Panc1 (cell line): ENCODE measurements at regions not wholly inside any gene's neighbourhood (a gene's known extent, or its start where the extent isn't known, plus 50 kb on each side); places are given as distances from the start of the nearest gene placed in this dataset.

Source experiments
- ATAC-seq: fragments of 200-7000 bp; cut with Tn5 transposase; 2 replicates; pipeline ENCODE4 v1.9.1; 2020; ENCODE audit warnings: mild to moderate bottlenecking, moderate library complexity
- BruUV-seq: library from RNA; stranded (reverse); fragments of 400-500 nt; replicated peaks from 2 replicates; lab custom pipeline; 2021; lab: Mats Ljungman, UMichigan
- CTCF ChIA-PET: fragments of 300-600 bp; sonication (Branson Sonifier 250); formaldehyde crosslinking; loops from one replicate; lab custom pipeline; 2022; ENCODE audit warnings: antibody characterized with exemption; lab: Charles Lee
- POLR2A ChIA-PET: fragments of 300-600 bp; sonication (Branson Sonifier 250); formaldehyde crosslinking; loops from one replicate; lab custom pipeline; 2022; ENCODE audit warnings: antibody characterized with exemption; lab: Charles Lee
- DNase-seq: peaks from one replicate; pipeline ENCODE4 v3.0.0-alpha.2; 2010; ENCODE audit warnings: low read depth, low spot score
- H3K27ac ChIP-seq: 2 replicates; pipeline ENCODE4 v1.5.1; 2011; ENCODE audit warnings: mild to moderate bottlenecking, low read length, inconsistent platforms
- H3K27me3 ChIP-seq: fragments of 200-500 bp; sonication (Bioruptor generic); 2 replicates; pipeline ENCODE4 v1.6.0; 2014; ENCODE audit warnings: low read length, inconsistent platforms; ENCODE audit not compliant: control insufficient read depth, insufficient read depth
- H3K36me3 ChIP-seq: fragments of 200-500 bp; sonication (Bioruptor generic); 2 replicates; pipeline ENCODE4 v1.5.1; 2014; ENCODE audit warnings: inconsistent platforms, mild to moderate bottlenecking, low read length, moderate library complexity; ENCODE audit not compliant: control insufficient read depth, insufficient read depth
- H3K4me1 ChIP-seq: 2 replicates; pipeline ENCODE4 v1.5.1; 2011; ENCODE audit warnings: inconsistent platforms, mild to moderate bottlenecking, low read length, moderate library complexity; ENCODE audit not compliant: control insufficient read depth, insufficient read depth
- H3K4me3 ChIP-seq, 2 experiments: 2 replicates each; pipeline ENCODE4 v1.5.1; 2011 to 2012; ENCODE audit warnings: low read depth in 2 of 2, low read length in 2 of 2, mild to moderate bottlenecking in 2 of 2, inconsistent platforms in 1 of 2, moderate library complexity in 1 of 2
- H3K9me3 ChIP-seq: fragments of 200-500 bp; sonication (Bioruptor generic); 2 replicates; pipeline ENCODE4 v1.5.1; 2014; ENCODE audit warnings: low read depth, mild to moderate bottlenecking, inconsistent platforms, low read length, moderate library complexity; ENCODE audit not compliant: control insufficient read depth, insufficient read depth
- POLR2AphosphoS5 ChIP-seq: IDR thresholded peaks from 2 replicates; pipeline ENCODE4 v1.6.1; 2012; ENCODE audit warnings: mild to moderate bottlenecking, low read depth, low read length, moderate library complexity
- SIN3A ChIP-seq: IDR thresholded peaks from 2 replicates; pipeline ENCODE4 v1.6.1; 2012; ENCODE audit warnings: low read depth, mild to moderate bottlenecking, low read length, moderate library complexity, borderline replicate concordance; ENCODE audit not compliant: insufficient read depth
- TCF7L2 ChIP-seq: IDR thresholded peaks from 2 replicates; pipeline ENCODE4 v1.6.1; 2011; ENCODE audit warnings: mild to moderate bottlenecking, low read depth, low read length, inconsistent platforms
- in situ Hi-C: cut with HindIII; loops from 2 replicates; pipeline ENCODE4 v1.10.0; 2016; ENCODE audit warnings: low sequenced_read_pairs, low pct_unique_long_range_greater_than_20kb
- intact Hi-C: fragments of 100-400 bp; cut with micrococcal nuclease; formaldehyde crosslinking; loops from one replicate; pipeline ENCODE4 v1.10.0; 2022; ENCODE audit not compliant: unreplicated experiment
- TF ChIP-seq, protein P1 (sequence below): fragments of 450-650 bp; IDR thresholded peaks from 2 replicates; pipeline ENCODE4 v1.5.1; 2017; ENCODE audit warnings: mild to moderate bottlenecking
- TF ChIP-seq, protein P2 (sequence below), 2 experiments: IDR thresholded peaks; 2 replicates each; pipeline ENCODE4 v1.6.1; 2011 to 2012; ENCODE audit warnings: low read depth in 2 of 2, control low read depth in 1 of 2, low read length in 1 of 2, mild to moderate bottlenecking in 1 of 2, moderate library complexity in 1 of 2; ENCODE audit not compliant: insufficient read depth in 1 of 2

DNA sequence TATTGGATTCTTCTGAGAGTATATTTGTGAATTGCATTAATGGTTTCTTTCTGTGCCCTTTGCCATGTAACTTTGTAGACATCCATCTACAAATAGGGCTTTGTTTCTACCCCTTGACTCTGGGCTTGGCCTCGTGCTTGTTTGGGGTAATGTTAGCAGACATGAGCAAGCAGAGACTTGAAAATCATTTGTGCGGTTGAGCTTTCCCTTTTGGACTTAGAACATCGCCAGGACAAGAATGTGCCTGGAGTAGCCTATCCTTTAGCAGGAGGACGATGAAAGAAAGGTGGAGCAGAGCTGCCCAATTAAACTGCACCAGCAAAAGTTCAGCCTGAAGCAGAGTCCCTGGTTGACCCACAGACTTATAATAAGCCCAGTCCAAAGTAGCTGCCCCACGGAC is 785.9 kb downstream of the EPHA4 start:
- ATAC-seq (no peak), DNase-seq (no peak)
- Histone ChIP-seq H3K27me3 (no peaks in the 10 kb centered on the region), H3K9me3 (no peaks in the 10 kb centered on the region), H3K27ac (no peak overlapping the region), H3K4me3 (no peak overlapping the region), H3K36me3 (no peaks in the 10 kb centered on the region), H3K4me1 (no peaks in the 10 kb centered on the region)
- ChIA-PET POLR2A (no interaction called here), CTCF (no interaction called here)
- in situ Hi-C loops = no loop called here
- TF ChIP-seq TCF7L2 = no peak
- TF ChIP-seq, protein P1, sequence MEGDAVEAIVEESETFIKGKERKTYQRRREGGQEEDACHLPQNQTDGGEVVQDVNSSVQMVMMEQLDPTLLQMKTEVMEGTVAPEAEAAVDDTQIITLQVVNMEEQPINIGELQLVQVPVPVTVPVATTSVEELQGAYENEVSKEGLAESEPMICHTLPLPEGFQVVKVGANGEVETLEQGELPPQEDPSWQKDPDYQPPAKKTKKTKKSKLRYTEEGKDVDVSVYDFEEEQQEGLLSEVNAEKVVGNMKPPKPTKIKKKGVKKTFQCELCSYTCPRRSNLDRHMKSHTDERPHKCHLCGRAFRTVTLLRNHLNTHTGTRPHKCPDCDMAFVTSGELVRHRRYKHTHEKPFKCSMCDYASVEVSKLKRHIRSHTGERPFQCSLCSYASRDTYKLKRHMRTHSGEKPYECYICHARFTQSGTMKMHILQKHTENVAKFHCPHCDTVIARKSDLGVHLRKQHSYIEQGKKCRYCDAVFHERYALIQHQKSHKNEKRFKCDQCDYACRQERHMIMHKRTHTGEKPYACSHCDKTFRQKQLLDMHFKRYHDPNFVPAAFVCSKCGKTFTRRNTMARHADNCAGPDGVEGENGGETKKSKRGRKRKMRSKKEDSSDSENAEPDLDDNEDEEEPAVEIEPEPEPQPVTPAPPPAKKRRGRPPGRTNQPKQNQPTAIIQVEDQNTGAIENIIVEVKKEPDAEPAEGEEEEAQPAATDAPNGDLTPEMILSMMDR = no peak
- TF ChIP-seq SIN3A = no peak
- TF ChIP-seq, protein P2, sequence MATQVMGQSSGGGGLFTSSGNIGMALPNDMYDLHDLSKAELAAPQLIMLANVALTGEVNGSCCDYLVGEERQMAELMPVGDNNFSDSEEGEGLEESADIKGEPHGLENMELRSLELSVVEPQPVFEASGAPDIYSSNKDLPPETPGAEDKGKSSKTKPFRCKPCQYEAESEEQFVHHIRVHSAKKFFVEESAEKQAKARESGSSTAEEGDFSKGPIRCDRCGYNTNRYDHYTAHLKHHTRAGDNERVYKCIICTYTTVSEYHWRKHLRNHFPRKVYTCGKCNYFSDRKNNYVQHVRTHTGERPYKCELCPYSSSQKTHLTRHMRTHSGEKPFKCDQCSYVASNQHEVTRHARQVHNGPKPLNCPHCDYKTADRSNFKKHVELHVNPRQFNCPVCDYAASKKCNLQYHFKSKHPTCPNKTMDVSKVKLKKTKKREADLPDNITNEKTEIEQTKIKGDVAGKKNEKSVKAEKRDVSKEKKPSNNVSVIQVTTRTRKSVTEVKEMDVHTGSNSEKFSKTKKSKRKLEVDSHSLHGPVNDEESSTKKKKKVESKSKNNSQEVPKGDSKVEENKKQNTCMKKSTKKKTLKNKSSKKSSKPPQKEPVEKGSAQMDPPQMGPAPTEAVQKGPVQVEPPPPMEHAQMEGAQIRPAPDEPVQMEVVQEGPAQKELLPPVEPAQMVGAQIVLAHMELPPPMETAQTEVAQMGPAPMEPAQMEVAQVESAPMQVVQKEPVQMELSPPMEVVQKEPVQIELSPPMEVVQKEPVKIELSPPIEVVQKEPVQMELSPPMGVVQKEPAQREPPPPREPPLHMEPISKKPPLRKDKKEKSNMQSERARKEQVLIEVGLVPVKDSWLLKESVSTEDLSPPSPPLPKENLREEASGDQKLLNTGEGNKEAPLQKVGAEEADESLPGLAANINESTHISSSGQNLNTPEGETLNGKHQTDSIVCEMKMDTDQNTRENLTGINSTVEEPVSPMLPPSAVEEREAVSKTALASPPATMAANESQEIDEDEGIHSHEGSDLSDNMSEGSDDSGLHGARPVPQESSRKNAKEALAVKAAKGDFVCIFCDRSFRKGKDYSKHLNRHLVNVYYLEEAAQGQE (IDR thresholded peaks at IDR 0.05; ENCODE audit: insufficient read depth in 1 of 2, low read depth in 2 of 2, low read length in 1 of 2) = no peak
- no peak for TF ChIP-seq POLR2AphosphoS5
- no TSS peak for BruUV-seq
- intact Hi-C loops = no loop called here

DNA sequence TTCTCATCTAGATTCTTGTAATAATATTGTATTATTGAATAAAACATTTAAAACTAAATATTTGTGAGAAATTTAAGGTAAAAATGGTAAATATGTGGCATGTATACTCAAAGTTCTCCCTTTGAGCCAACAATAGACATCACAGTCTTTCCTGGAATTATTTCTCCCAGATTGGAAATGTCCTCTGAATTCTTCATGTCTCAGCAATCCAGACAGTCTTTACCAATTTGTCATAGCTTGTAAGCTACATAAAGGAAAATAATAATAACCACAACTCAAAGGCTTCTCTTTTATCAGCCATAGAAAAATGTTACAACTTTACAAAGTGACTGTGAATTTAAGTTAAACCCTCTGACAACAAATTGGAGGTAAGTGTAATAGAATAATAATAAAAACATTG is 784.9 kb downstream of the EPHA4 start:
- no peak for TF ChIP-seq SIN3A
- TF ChIP-seq, protein P2 (IDR thresholded peaks at IDR 0.05; ENCODE audit: insufficient read depth in 1 of 2, low read depth in 2 of 2, low read length in 1 of 2) = no peak
- TF ChIP-seq POLR2AphosphoS5 = no peak
- TF ChIP-seq, protein P1 = no peak
- no peak for TF ChIP-seq TCF7L2
- in situ Hi-C loops = no loop called here
- no peak for DNase-seq
- no peak overlapping the region for H3K27ac ChIP-seq
- no peak for ATAC-seq
- H3K36me3 ChIP-seq = no peaks in the 10 kb centered on the region
- POLR2A ChIA-PET = no interaction called here
- no TSS peak for BruUV-seq
- no peaks in the 10 kb centered on the region for H3K27me3 ChIP-seq
- H3K4me1 ChIP-seq = no peaks in the 10 kb centered on the region
- CTCF ChIA-PET = no interaction called here
- H3K4me3 ChIP-seq = no peak overlapping the region
- intact Hi-C loops = no loop called here
- no peaks in the 10 kb centered on the region for H3K9me3 ChIP-seq
